Activated naive CD8-positive, alpha-beta T cell (primary cell): ENCODE measurements at regions not wholly inside any gene's neighbourhood (a gene's known extent, or its start where the extent isn't known, plus 50 kb on each side); places are given as distances from the start of the nearest gene placed in this dataset.

Experiments
- H3K27ac Mint-ChIP-seq: one replicate; pipeline ENCODE4 v1.8.0; 2021; ENCODE audit warnings: mixed read lengths
- H3K27me3 Mint-ChIP-seq: one replicate; pipeline ENCODE4 v1.8.0; 2021; ENCODE audit warnings: mixed read lengths
- H3K36me3 Mint-ChIP-seq: one replicate; pipeline ENCODE4 v1.8.0; 2021; ENCODE audit warnings: mixed read lengths
- H3K4me1 Mint-ChIP-seq: one replicate; pipeline ENCODE4 v1.8.0; 2021; ENCODE audit warnings: low read depth, mixed read lengths
- H3K4me3 Mint-ChIP-seq: one replicate; pipeline ENCODE4 v1.8.0; 2021; ENCODE audit warnings: mild to moderate bottlenecking, mixed read lengths
- H3K9me3 Mint-ChIP-seq: one replicate; pipeline ENCODE4 v1.8.0; 2021; ENCODE audit warnings: low read depth, mixed read lengths

DNA sequence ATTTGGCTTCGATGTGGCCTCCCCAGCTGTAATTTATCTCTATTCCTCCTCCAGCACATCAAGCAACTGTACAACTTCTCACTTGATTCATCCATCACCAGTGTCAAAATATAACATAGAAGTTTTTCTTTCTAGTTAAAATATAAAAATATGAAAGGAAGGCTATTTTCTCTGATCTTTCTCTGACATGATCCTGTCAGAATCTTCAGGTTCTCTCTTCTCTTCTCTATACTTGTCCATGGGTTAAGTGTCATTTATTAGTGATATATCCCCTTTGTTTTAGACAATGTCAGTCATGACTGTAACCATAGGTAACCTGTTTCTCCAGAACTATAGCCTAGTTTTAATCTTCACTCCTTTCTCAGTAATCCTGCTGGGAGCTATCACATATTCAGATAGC lies 132.5 kb upstream of the G2E3 start:
- no peak overlapping the region for H3K4me3 Mint-ChIP-seq
- no peaks in the 10 kb centered on the region for H3K9me3 Mint-ChIP-seq
- H3K27me3 Mint-ChIP-seq, result peaks cover 18% of the 10 kb centered on the region
- H3K36me3 Mint-ChIP-seq, result no peaks in the 10 kb centered on the region
- no peaks in the 10 kb centered on the region for H3K4me1 Mint-ChIP-seq
- no peak overlapping the region for H3K27ac Mint-ChIP-seq

DNA sequence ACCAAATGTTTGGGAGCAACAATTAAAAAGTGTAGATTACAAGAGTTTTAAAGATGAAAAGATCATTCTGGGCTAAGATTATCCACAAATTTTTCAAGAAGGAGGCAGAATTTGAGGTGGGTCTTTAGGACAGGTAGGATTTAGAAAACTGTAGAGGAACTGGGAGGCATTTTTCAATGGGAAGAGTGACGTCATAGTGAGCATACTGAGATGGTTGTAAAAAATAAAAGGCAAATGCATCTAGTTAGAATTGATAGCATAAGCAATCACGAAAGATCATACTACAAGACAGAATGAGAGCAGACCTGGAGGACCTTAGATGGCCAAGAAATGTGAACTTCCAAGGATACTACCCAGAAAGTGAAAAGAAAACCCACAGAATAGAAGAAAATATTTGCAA lies 131.6 kb upstream of the G2E3 start:
- Mint-ChIP-seq H3K4me1 (no peaks in the 10 kb centered on the region), H3K9me3 (no peaks in the 10 kb centered on the region), H3K27ac (no peak overlapping the region), H3K4me3 (no peak overlapping the region), H3K36me3 (no peaks in the 10 kb centered on the region), H3K27me3 (peaks cover 19% of the 10 kb centered on the region)

DNA sequence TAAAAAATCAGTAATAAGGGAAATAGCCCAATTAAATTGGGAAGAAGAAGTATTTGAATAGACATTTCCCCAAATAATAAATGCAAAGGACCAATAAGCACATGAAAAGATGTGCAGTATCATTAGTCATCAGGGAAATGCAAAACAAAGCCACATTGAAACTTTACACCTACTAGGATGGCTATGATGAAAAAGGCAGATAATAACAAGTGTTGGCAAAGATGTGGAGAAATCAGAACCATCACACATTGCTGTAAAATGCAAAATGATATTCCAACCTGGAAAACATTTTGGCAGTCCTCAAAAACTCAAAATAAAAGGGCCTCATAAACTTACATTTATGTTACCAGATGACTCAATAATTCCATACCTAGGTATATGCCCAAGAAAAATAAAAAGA lies 131.1 kb upstream of the G2E3 start:
- Mint-ChIP-seq H3K9me3 (no peaks in the 10 kb centered on the region), H3K4me1 (no peaks in the 10 kb centered on the region), H3K4me3 (no peak overlapping the region), H3K27me3 (peaks cover 19% of the 10 kb centered on the region), H3K36me3 (no peaks in the 10 kb centered on the region), H3K27ac (no peak overlapping the region)

DNA sequence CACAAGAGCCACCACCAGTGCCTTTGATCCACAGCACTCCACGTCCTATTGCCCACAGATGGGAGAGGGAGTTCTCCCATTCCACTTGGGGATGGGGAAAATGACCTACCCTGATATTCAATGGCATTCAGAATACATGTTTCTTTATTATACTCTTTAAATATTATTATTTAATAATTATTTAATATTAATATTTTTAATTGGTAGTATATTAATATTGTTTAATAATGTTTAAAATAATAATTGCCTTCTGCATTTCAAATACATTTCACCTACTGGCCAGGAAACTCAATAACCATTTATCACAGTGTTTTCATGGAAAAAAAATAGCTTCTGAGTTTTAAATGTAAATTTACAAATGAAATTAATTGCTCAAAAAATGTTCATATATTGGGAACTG lies 127.4 kb upstream of the G2E3 start:
- Mint-ChIP-seq H3K4me1 (no peaks in the 10 kb centered on the region), H3K4me3 (no peak overlapping the region), H3K27me3 (peaks cover 10% of the 10 kb centered on the region), H3K9me3 (no peaks in the 10 kb centered on the region), H3K36me3 (no peaks in the 10 kb centered on the region), H3K27ac (no peak overlapping the region)

DNA sequence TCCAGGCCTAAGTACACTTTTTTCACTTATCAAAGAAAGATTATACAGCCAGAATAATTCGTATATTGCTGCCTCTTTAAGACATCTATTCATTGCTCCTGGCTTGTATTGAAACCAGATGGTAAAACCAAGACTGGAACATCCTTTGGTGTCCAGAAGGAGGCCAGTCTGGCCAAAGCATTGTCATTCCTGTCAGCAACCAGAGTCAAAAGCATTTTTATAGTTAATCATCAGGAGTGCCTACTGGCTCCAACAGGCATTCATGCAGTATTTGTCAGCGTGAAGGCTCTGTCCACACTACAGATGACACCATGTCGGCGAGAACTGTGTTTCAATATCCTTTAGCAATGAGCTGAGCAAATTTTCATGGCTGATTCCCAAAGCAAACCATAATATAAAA lies 118.0 kb upstream of the G2E3 start:
- Mint-ChIP-seq H3K27ac (no peak overlapping the region), H3K9me3 (no peaks in the 10 kb centered on the region), H3K36me3 (no peaks in the 10 kb centered on the region), H3K4me3 (no peak overlapping the region), H3K4me1 (no peaks in the 10 kb centered on the region), H3K27me3 (peaks cover 2% of the 10 kb centered on the region)

DNA sequence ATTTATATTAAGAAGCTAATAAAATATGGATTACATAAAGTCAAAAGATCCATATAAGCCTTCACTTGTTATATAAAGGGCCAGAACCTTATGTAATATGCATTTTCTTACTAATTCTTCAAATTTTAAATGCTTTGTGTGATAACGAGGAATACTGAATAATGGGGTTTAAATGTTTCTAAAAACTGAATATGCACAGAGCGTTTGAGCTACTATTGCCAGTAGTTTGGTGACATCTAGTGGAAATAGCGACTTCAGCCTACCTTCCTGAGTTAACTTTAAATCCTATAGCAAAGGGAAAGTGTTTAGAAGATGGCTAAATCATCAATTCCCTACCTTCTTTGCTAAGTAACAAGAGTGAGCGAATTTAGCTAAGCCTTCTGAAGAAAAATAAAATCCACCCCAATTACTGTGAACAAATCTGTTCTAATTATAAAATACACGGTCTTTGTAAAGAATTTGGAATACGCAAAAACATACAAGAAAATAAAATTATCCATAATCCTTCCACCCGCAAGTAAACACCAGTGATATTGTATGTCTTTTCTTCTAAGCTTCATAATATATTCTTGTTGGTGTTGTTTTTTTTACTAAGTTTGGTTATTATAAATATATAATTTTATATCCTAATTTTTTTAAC lies 115.5 kb upstream of the G2E3 start:
- H3K27ac Mint-ChIP-seq, result no peak overlapping the region
- H3K36me3 Mint-ChIP-seq, result no peaks in the 10 kb centered on the region
- no peak overlapping the region for H3K4me3 Mint-ChIP-seq
- no peaks in the 10 kb centered on the region for H3K4me1 Mint-ChIP-seq
- H3K27me3 Mint-ChIP-seq, result no peaks in the 10 kb centered on the region
- H3K9me3 Mint-ChIP-seq, result no peaks in the 10 kb centered on the region

DNA sequence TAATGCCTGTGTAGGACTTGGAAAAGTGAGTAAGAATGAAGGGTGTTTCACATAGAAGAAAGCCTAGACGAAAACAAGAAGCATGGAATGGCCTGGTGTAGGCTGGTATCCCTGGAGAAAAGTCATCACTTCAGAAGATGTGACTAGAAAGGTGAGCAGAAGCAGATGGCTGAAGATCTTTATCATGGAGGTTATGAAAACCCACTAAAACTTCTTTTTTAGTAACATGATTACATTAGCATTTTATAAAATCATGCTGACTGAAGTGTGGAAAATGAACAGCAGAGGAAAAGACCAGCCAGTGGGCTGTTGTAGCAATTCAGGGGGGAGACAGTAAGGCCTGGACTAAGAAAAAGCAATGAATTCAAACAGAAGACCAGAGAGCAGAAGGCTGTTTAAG lies 114.5 kb upstream of the G2E3 start:
- Mint-ChIP-seq H3K4me1 (no peaks in the 10 kb centered on the region), H3K27ac (no peak overlapping the region), H3K4me3 (no peak overlapping the region), H3K9me3 (no peaks in the 10 kb centered on the region), H3K27me3 (no peaks in the 10 kb centered on the region), H3K36me3 (no peaks in the 10 kb centered on the region)

DNA sequence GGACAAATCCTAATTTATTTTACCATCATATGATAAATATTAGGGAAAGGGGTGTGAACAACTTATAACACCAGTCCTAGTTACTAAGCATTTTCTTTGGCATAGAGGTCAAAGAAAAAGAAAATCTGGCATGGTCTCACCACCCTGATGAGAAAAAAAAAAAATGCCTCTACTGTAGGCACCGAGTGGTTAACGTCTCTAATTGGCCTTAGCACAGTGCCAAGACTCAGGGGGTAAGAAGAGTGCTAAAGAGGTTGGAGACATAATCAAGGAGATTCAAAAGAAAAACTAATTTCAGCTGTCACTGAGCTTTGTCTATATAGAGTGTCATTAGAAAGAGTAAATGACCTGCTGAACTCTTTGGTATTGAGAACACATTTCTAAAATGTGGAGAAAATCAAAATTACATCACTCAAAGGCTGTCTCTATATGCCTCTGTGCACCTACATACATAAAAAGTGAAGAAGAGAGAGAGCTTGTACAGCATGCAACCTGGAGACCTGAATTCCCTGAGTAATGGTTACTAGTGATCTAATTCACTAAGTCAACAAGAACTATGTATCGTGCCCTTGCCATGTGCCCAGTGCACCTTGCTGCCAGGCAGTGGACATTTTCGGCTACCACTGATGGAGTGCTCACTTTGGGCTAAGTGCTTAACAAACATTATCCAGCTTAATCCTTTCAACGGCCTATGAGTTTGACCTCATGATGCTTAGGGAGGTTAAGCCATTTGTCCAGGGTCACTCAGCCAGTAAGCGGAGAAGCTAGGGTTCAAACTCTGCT lies 113.8 kb upstream of the G2E3 start:
- H3K9me3 Mint-ChIP-seq, result no peaks in the 10 kb centered on the region
- H3K4me1 Mint-ChIP-seq, result no peaks in the 10 kb centered on the region
- no peak overlapping the region for H3K4me3 Mint-ChIP-seq
- H3K36me3 Mint-ChIP-seq, result no peaks in the 10 kb centered on the region
- H3K27ac Mint-ChIP-seq, result no peak overlapping the region
- no peaks in the 10 kb centered on the region for H3K27me3 Mint-ChIP-seq

DNA sequence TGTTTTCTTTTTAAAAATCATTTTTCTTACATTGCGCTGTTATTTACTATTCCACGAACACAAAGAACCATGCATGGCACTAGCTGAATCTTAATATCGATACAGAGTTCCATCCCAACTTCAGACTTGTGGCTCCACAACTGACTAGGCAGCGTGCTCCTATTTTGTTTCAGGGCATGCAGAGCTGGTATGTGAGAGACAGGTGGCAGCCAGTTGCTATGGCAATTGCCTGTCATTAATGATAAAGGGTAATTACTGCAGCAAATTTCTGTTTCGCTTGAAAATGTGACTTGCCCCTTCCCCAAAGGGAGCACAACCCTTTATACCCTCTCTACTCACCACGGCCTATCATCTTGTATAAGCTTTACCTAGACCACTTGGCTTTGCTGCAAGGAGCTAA lies 113.1 kb upstream of the G2E3 start:
- no peak overlapping the region for H3K27ac Mint-ChIP-seq
- no peaks in the 10 kb centered on the region for H3K9me3 Mint-ChIP-seq
- H3K27me3 Mint-ChIP-seq, result no peaks in the 10 kb centered on the region
- no peaks in the 10 kb centered on the region for H3K36me3 Mint-ChIP-seq
- H3K4me3 Mint-ChIP-seq, result no peak overlapping the region
- no peaks in the 10 kb centered on the region for H3K4me1 Mint-ChIP-seq

DNA sequence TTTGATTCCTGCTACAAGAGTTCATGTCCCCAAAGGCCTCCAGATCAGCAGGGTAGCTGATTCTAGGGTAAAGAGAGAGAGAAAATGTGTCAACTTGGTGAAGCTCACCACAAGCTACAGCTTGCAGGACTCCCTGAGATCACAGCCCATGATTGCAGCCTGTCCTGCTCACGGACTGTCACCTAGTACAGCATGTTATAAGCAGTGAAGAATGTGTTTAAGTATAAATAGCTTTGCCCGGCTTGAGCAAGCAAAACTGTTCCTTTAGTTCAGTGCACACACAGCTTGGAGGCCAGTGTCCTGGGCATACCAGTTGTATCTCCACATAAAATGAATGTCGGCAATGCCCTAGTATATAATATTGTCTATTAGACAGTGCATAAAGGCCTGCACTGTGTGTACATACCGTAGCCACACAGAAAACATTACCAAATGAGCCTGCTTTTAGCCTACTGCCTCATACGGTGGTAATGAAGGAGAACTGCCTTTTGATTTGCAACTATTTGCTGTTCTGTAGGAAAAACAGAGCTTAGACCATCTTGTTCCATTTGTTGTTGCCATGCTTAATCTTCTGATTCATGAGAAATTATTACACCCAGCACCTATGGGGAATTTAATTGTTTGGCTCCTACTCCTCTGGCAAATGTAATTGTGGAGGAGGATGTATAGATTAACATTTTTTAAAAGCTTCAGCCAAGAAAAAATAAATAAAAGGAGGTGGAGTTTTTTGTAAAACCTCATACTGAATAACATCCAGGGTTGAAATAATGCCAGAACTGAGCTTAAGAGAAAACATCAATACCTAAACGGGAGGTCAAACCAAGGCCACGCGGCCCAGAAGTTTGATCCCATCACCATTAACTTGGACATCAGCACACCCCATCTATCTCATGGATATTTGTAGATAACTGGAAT lies 108.1 kb upstream of the G2E3 start:
- no peaks in the 10 kb centered on the region for H3K4me1 Mint-ChIP-seq
- no peaks in the 10 kb centered on the region for H3K9me3 Mint-ChIP-seq
- H3K36me3 Mint-ChIP-seq, result no peaks in the 10 kb centered on the region
- no peaks in the 10 kb centered on the region for H3K27me3 Mint-ChIP-seq
- H3K4me3 Mint-ChIP-seq, result no peak overlapping the region
- no peak overlapping the region for H3K27ac Mint-ChIP-seq

DNA sequence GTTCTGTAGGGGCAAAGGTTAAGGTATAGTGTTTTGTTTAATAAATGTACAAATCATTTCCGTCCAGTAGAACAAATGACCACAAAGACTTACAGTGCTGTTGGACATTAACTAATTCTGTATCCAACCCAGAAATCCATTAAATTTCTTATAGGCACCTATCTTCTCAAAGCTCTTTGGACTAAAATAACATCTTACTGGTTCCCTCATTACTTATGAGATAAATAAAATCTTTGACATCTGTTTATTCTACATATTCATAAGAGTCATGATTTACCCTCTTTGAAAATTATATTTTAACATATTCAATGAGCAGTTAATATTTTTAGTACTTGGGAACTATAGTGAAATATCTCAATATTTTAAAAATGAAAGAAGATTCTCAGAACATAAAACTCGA lies 102.7 kb upstream of the G2E3 start:
- no peak overlapping the region for H3K4me3 Mint-ChIP-seq
- no peak overlapping the region for H3K27ac Mint-ChIP-seq
- H3K27me3 Mint-ChIP-seq, result peaks cover 6% of the 10 kb centered on the region
- no peaks in the 10 kb centered on the region for H3K4me1 Mint-ChIP-seq
- no peaks in the 10 kb centered on the region for H3K9me3 Mint-ChIP-seq
- no peaks in the 10 kb centered on the region for H3K36me3 Mint-ChIP-seq

DNA sequence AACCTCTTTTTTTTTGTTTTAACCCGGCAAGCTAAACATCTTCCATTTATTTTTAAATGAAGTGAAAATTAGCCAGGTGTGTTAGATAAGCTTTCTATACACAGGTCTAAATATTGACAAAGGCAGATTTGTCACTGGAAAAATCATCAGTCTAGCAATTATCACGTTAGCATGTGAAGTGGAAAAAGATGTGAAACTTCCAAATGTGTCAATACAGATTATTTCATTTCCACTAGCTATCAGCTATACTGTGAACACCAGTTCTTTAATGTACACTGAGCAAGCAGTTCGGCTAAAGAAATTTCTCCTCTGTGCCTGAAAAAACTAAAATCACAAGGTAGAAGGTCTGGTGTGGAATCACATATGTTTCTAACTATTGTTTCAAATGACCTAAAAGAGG lies 96.6 kb upstream of the G2E3 start:
- Mint-ChIP-seq H3K4me3 (no peak overlapping the region), H3K36me3 (no peaks in the 10 kb centered on the region), H3K27ac (no peak overlapping the region), H3K4me1 (no peaks in the 10 kb centered on the region), H3K9me3 (no peaks in the 10 kb centered on the region), H3K27me3 (peaks cover 9% of the 10 kb centered on the region)

DNA sequence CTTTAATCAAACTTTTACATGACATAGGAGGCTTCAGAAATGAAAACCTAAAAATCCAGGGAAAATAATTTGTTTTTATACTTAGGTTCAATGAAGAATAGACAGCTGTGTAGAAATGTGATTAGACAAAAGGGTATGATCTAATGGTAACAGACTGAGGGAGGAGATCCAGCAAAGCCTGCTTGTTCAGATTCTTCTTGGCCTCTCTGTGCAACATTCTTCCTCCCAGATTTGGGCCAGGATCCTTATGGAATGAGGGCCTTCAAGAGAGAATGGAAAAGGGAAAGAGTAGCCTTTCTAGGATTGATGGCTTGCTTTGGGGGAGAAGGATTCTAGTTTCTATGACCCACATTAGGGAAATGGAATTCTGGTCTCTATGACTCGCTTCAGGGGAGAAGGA lies 94.5 kb upstream of the G2E3 start:
- H3K27ac Mint-ChIP-seq, result no peak overlapping the region
- no peaks in the 10 kb centered on the region for H3K9me3 Mint-ChIP-seq
- H3K4me1 Mint-ChIP-seq, result no peaks in the 10 kb centered on the region

DNA sequence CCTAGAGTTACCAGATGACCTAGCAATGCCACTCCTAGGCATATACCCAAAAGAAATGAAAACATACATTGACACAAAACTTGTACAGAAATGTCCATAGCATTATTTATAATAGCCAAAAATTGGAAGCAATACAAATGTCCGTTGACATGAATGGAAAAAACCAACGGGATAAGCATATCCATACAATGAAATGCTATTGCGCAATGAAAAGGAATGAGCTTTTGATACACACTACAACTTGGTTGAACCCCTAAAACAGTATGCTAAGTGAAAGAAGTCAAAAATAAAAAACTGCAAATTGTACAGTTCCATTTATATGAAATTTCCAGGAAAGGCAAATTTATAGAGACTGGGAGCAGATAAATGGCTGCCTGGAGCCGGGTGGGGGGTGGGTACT lies 90.6 kb upstream of the G2E3 start:
- Mint-ChIP-seq H3K27ac (no peak overlapping the region), H3K4me3 (no peak overlapping the region), H3K27me3 (peaks cover 8% of the 10 kb centered on the region), H3K9me3 (no peaks in the 10 kb centered on the region), H3K4me1 (no peaks in the 10 kb centered on the region), H3K36me3 (no peaks in the 10 kb centered on the region)

More for the DNA sequence above, 94.5 kb upstream of the G2E3 start:
- Mint-ChIP-seq H3K27me3 (peaks cover 6% of the 10 kb centered on the region), H3K36me3 (no peaks in the 10 kb centered on the region), H3K4me3 (no peak overlapping the region)

DNA sequence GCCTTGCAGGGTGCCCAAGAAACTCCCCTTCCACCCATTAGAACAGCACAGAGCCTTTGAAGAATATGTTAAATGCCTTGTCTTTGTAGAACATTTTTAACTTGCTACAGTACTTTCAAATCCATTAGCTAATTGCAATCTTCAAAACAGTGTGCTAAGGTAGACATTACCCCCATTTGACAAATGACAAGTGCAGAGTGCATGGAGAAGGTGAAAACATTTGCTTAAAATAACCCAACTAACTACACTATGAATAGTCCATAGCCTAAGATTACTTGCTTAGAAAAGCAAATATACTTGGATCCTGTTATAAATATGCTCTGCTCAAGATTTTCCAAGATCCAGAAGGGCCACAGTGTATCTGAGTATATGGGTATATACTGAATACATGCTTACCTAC lies 87.0 kb upstream of the G2E3 start:
- H3K27me3 Mint-ChIP-seq, result peaks cover 5% of the 10 kb centered on the region
- no peaks in the 10 kb centered on the region for H3K9me3 Mint-ChIP-seq
- no peaks in the 10 kb centered on the region for H3K36me3 Mint-ChIP-seq
- H3K4me3 Mint-ChIP-seq, result no peak overlapping the region
- H3K27ac Mint-ChIP-seq, result no peak overlapping the region
- H3K4me1 Mint-ChIP-seq, result no peaks in the 10 kb centered on the region
